Duodenal mucosa (tissue), 2 donors: ENCODE measurements at regions not wholly inside any gene's neighbourhood (a gene's known extent, or its start where the extent isn't known, plus 50 kb on each side); places are given as distances from the start of the nearest gene placed in this dataset.

Experiments
- H3K27ac ChIP-seq: one replicate; pipeline ENCODE4 v1.7.0; 2013; ENCODE audit warnings: low read depth, low read length
- H3K27me3 ChIP-seq, 2 donors: one replicate each; pipeline ENCODE4 v1.7.0; 2013; ENCODE audit warnings: low read length in 2 of 2, control low read depth in 1 of 2; ENCODE audit not compliant: insufficient read depth in 2 of 2, control insufficient read depth in 1 of 2
- H3K36me3 ChIP-seq, 2 donors: one replicate each; pipeline ENCODE4 v1.7.0; 2013; ENCODE audit warnings: low read length in 2 of 2, control low read depth in 1 of 2; ENCODE audit not compliant: insufficient read depth in 2 of 2, control insufficient read depth in 1 of 2
- H3K4me1 ChIP-seq, 2 donors: one replicate each; pipeline ENCODE4 v1.7.0; 2013; ENCODE audit warnings: low read length in 2 of 2, control low read depth in 1 of 2; ENCODE audit not compliant: insufficient read depth in 2 of 2, control insufficient read depth in 1 of 2
- H3K4me3 ChIP-seq, 2 donors: one replicate each; pipeline ENCODE4 v1.7.0; 2013; ENCODE audit warnings: low read length in 2 of 2, low read depth in 1 of 2
- H3K9ac ChIP-seq, 2 donors: one replicate each; pipeline ENCODE4 v1.7.0; 2013; ENCODE audit warnings: low read length in 2 of 2, low read depth in 1 of 2
- H3K9me3 ChIP-seq, 2 donors: one replicate each; pipeline ENCODE4 v1.7.0; 2013; ENCODE audit warnings: low read length in 2 of 2, control low read depth in 1 of 2; ENCODE audit not compliant: control insufficient read depth in 1 of 2

DNA sequence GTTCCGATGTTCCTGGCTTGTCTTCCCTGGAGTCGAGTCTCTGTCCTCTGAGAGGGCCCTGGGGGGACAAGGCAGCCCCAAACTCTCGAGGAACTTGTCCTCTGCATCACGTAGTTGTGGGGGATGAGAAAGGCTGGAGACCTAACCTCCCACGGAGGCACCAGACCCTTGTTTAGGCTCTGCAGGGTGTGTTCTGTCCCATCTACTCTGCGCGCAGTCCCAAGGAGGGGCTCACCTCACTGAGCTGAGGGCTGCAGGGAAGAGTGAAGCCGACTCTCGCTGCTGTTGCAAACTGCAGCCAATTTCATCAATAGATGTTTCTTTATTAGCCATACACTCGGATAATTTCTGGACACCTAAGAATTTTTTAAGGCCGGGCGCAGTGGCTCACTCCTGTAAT lies 186.7 kb upstream of the ADARB2 start:
- no peaks in the 10 kb centered on the region for H3K36me3 ChIP-seq
- no peak overlapping the region for H3K27ac ChIP-seq
- no peaks in the 10 kb centered on the region for H3K27me3 ChIP-seq
- no peak overlapping the region for H3K4me3 ChIP-seq
- H3K9me3 ChIP-seq: no peaks in the 10 kb centered on the region
- H3K4me1 ChIP-seq: no peaks in the 10 kb centered on the region
- H3K9ac ChIP-seq: no peak overlapping the region

DNA sequence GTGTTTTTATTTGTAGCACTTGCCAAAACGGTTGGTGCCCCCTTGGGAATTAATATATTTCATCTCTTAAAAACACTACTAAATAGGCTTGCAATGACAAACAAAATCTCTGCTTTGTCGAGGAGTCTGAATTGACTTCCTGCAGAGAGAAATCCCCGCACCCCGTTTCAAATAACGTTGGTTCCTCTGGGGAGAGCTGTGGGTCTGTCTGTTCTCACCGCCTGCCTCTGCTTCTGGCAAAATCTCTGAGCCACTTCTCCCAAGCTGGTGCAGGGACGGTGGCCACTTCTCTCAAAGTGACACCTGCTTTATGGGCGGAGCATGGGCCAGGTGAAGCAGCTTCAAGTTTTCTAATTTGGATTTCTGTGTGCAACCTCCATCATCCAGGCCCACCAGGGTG lies 186.3 kb upstream of the ADARB2 start:
- H3K4me1 ChIP-seq: no peaks in the 10 kb centered on the region
- no peaks in the 10 kb centered on the region for H3K36me3 ChIP-seq
- H3K9ac ChIP-seq: no peak overlapping the region
- no peaks in the 10 kb centered on the region for H3K9me3 ChIP-seq
- no peak overlapping the region for H3K27ac ChIP-seq
- no peak overlapping the region for H3K4me3 ChIP-seq
- H3K27me3 ChIP-seq: no peaks in the 10 kb centered on the region

DNA sequence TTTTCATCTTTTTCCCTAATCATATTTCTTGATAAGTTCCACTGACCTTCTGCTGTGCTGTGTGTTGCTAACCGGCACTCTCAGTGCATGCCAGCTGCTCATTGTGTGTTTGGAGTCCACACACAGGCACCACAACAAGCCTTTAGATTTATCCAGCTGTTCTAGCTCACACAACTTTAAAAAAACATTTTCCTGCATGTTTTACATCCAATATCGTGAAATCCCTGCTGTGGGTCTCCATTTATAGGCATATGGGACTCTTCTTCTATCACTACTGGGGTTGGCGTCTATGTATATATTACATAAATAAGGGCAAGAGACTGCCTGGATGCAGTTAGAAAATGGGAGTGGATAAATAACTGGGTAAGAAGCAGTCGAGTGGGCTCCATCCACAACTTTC lies 183.6 kb upstream of the ADARB2 start:
- Histone ChIP-seq H3K4me1 (no peaks in the 10 kb centered on the region), H3K9ac (no peak overlapping the region), H3K36me3 (no peaks in the 10 kb centered on the region), H3K4me3 (no peak overlapping the region), H3K27me3 (no peaks in the 10 kb centered on the region), H3K9me3 (no peaks in the 10 kb centered on the region), H3K27ac (no peak overlapping the region)

DNA sequence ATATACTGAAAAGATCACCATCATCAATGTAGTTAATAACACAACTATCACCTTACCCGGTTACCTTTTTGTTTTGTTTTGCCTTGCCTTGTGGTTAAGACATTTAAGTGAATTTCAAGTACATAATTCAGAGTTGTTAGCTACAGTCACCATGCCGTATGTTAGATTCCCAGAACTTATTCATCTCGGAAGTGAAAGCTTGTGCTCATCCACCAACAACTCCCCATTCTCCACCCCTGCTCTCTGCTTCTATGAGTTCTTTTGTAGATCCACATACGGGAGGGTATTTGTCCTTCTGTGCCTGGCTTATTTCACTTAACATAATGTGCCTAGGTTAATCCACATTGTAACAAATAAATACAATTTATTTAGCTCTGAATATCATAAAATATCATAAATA lies 182.8 kb upstream of the ADARB2 start:
- no peaks in the 10 kb centered on the region for H3K9me3 ChIP-seq
- no peak overlapping the region for H3K4me3 ChIP-seq
- no peak overlapping the region for H3K9ac ChIP-seq
- H3K27me3 ChIP-seq: no peaks in the 10 kb centered on the region
- H3K4me1 ChIP-seq: no peaks in the 10 kb centered on the region
- no peaks in the 10 kb centered on the region for H3K36me3 ChIP-seq
- H3K27ac ChIP-seq: no peak overlapping the region

DNA sequence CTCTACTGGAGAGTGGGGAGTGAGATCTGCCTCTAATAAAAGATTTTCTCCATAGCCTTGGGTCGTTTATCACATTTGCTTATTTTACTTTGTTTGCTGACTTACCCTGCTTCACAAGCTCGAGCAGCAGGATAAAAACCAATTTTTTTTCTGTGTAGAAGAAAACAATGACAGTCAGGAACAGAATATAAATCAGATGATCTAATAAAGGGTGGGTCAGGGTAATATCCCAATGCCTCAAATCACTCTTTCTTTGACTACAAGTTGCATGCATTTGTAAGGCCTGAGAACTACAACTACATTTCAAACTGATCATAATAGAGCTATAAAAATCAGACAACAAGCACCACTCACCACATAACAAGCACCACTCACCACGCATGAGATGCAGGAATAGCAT lies 174.4 kb upstream of the ADARB2 start:
- H3K36me3 ChIP-seq: no peaks in the 10 kb centered on the region
- H3K9me3 ChIP-seq: no peaks in the 10 kb centered on the region
- no peak overlapping the region for H3K27ac ChIP-seq

DNA sequence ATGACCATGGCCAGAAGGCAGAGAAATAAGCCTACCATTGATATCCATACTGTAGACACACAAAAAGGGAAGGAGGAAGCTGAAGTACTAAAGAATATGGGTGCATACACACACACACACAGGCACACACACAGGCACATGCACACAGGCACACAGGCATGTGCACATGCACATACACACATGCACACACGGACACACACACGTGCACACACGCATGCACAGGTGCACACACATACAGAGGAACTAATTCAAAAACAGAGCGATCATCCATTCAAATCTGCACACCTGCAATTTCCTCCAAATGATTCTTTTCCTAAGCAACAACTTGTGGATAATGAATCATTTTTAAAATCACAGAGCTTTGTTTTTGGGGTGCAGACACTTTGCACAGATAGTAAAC lies 166.7 kb upstream of the ADARB2 start:
- no peaks in the 10 kb centered on the region for H3K36me3 ChIP-seq
- H3K4me3 ChIP-seq: no peak overlapping the region
- H3K9me3 ChIP-seq: no peaks in the 10 kb centered on the region
- no peak overlapping the region for H3K9ac ChIP-seq
- H3K27ac ChIP-seq: no peak overlapping the region
- no peaks in the 10 kb centered on the region for H3K4me1 ChIP-seq
- no peaks in the 10 kb centered on the region for H3K27me3 ChIP-seq

More for the DNA sequence above, 174.4 kb upstream of the ADARB2 start:
- H3K4me1 ChIP-seq: no peaks in the 10 kb centered on the region
- H3K4me3 ChIP-seq: no peak overlapping the region
- no peaks in the 10 kb centered on the region for H3K27me3 ChIP-seq
- H3K9ac ChIP-seq: no peak overlapping the region

DNA sequence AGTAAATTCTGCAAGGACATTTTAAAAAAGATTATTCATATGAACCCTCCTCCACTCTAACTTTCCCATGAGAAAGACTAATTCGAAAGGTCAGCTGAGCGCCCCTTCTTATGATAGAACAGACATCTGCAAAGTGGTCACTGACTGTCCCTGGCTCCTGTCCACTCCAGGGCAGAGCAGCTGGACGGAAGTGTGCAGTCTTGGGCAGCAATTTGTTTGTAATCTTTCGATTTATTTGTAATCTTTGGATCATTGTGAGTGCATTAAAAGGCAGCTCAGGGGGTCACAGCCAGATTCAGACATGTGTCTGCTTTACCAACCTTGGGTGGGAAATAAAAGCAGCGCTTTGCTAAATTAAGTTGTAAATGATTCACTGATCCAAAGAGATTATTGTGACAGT lies 158.8 kb upstream of the ADARB2 start:
- Histone ChIP-seq H3K4me1 (no peaks in the 10 kb centered on the region), H3K27ac (no peak overlapping the region), H3K9me3 (peaks cover 2 to 3% of the 10 kb centered on the region in 2 donors), H3K36me3 (no peaks in the 10 kb centered on the region), H3K9ac (no peak overlapping the region), H3K4me3 (no peak overlapping the region), H3K27me3 (no peaks in the 10 kb centered on the region)

DNA sequence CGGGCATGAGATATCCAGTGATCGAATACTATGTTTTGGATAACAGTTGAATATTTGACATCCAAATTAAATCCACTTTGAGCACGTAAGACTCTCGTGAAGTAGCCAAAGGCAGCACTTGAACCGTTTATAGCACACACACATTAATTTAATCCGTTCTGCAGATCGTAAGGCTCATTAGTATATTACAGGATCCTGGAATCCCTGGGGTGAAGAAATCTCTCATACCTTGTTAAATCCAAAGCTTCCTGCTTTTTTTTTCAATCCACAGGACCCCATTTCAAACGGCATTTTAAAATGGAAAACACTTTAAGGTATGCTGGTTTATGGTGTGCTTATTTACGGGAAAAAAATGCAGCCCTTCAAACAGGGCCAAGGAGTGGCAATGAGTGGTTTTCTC lies 158.4 kb upstream of the ADARB2 start:
- no peaks in the 10 kb centered on the region for H3K27me3 ChIP-seq
- no peaks in the 10 kb centered on the region for H3K4me1 ChIP-seq
- H3K9ac ChIP-seq: no peak overlapping the region
- no peaks in the 10 kb centered on the region for H3K36me3 ChIP-seq
- H3K27ac ChIP-seq: no peak overlapping the region
- no peak overlapping the region for H3K4me3 ChIP-seq
- H3K9me3 ChIP-seq: peaks cover 2 to 3% of the 10 kb centered on the region in 2 donors

DNA sequence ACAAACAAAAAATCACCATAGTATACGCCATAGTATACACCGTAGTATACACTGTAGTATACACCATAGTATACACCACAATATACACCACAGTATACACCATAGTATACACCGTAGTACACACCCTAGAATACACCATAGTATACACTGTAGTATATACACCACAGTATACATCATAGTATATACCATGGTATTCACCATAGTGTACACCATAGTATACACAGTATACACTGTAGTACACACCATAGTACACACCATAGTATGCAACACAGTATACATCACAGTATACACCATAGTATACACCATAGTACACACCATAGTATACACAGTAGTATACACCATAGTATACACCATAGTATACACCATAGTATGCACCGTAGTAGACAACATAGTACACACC lies 157.6 kb upstream of the ADARB2 start:
- H3K27ac ChIP-seq: no peak overlapping the region
- no peak overlapping the region for H3K4me3 ChIP-seq
- H3K4me1 ChIP-seq: no peaks in the 10 kb centered on the region
- H3K36me3 ChIP-seq: no peaks in the 10 kb centered on the region
- H3K9ac ChIP-seq: no peak overlapping the region
- H3K27me3 ChIP-seq: no peaks in the 10 kb centered on the region
- peaks cover 2 to 3% of the 10 kb centered on the region in 2 donors for H3K9me3 ChIP-seq

DNA sequence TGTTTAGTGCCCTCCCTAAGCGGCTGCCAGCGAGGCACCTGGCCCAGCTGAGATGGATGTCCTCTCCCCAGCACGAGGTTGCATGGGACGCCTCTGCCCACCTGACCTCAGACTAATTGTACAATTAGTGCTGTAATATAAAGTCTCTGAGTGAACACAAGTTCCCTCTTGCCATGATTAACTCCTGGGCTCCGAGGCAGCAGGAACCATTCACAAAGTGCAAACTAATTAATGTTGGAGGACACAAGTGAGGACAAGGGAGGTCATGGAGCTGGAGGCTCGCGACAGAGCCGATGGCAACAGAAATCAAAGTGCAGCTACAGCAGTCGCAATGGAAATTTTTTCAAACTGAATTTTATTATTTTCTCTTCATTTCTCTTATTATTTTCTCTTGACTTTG lies 156.6 kb upstream of the ADARB2 start:
- no peaks in the 10 kb centered on the region for H3K27me3 ChIP-seq
- H3K9me3 ChIP-seq: peaks cover 2 to 3% of the 10 kb centered on the region in 2 donors
- no peak overlapping the region for H3K9ac ChIP-seq
- H3K27ac ChIP-seq: no peak overlapping the region
- H3K36me3 ChIP-seq: no peaks in the 10 kb centered on the region
- H3K4me1 ChIP-seq: no peaks in the 10 kb centered on the region
- no peak overlapping the region for H3K4me3 ChIP-seq

DNA sequence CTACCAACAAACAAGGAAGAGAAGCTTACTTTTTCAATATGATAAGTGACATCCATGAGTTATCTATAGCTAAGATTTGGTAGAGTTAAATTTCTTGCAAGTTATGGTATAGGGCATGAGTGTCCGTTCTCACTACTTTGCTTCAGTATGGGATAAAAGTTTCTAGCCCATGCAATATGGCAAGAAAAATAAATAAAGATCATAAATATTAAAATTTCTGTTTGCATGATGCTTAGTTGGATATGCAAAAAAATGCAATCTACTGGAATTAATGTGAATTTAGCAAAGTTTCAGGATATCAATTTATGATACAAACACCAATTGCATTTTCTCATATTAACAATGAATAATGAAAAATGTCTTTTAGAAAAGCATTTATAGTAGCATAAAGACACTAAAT lies 148.7 kb upstream of the ADARB2 start:
- Histone ChIP-seq H3K4me3 (no peak overlapping the region), H3K27me3 (no peaks in the 10 kb centered on the region), H3K36me3 (no peaks in the 10 kb centered on the region), H3K9me3 (peaks cover 0 to 2% of the 10 kb centered on the region in 2 donors), H3K9ac (no peak overlapping the region), H3K27ac (no peak overlapping the region), H3K4me1 (no peaks in the 10 kb centered on the region)
